NCI-H2107 treated with DMSO at 0.1 percent for 48 hours (cell line): ENCODE measurements at regions not wholly inside any gene's neighbourhood (a gene's known extent, or its start where the extent isn't known, plus 50 kb on each side); places are given as distances from the start of the nearest gene placed in this dataset.

ENCODE experiments used
- DNase-seq: peaks from one replicate; lab custom pipeline; 2025; ENCODE audit not compliant: unreplicated experiment; lab: John Stamatoyannopoulos, UW

DNA sequence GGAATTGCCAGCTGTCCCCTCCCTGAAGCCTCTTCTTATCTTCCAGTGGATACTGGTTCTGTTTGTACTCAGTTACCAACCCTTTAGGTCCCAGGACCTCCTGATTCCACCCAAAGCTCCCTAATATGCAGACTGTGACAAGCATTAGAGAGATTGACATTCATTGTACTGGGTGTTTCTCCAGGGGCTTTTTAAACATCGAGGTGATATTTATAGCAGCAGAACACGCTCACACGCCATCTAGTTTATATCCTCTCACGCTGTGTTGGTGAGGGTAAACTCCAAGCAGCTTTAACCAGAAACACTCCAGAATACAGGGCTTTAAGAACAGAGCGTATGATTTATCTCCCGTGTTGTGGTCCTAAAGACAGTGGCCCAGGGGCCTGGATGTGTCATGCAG, 238.4 kb downstream of the IRF8 start:
- no peak for DNase-seq

GRCh38 chr16:86138121-86139085, 239.4 kb downstream of the IRF8 start:
- DNase-seq, result no peak

DNA sequence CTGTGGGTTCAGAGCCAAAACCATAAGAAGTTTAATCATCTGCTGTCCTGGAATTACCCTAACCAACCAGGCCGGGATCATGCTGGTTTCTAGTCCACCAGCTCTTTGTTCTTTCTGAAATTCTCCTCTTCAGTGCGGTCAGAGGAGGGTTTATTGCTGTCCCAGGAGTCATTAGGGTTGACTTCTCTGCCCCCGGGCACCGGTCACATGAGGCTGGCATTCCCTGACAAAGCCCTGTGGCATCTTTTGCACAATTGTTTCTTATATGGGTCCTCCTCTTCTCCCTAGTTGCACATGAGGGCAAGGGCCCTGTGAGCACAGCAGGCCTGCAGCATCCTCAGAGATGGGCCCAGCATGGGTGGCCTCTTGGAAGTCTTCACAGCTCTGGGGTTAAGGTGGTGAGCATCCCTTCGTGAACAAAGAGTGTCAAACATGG, 243.9 kb downstream of the IRF8 start:
- DNase-seq, result no peak

DNA sequence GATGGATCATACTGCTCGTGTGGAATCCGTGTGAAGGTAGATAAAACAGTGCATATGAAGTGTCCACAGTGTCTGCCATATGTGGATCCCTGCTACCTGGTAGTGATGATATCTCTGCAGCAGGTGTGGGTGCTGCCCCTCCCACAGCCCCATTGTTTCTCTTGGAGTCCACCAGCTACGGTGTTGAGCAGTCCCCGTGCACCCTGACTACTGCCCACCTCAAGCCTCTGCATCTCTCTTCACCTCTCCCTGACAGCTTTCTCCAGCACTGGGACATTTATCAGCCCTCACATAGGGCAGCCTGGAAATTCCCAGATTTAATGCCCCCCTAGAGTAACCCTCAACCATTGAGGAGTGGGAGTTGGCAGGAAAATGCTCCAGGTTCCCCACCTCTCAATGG, 244.7 kb downstream of the IRF8 start:
- DNase-seq, result no peak

- no peak for DNase-seq
These were observed 246.7 kb downstream of the IRF8 start for GRCh38 chr16:86145669-86146068.

- DNase-seq, result no peak
These were observed 251.8 kb downstream of the IRF8 start for GRCh38 chr16:86150641-86151238.

GRCh38 chr16:86151239-86151851, 252.4 kb downstream of the IRF8 start:
- DNase-seq, result no peak

DNA sequence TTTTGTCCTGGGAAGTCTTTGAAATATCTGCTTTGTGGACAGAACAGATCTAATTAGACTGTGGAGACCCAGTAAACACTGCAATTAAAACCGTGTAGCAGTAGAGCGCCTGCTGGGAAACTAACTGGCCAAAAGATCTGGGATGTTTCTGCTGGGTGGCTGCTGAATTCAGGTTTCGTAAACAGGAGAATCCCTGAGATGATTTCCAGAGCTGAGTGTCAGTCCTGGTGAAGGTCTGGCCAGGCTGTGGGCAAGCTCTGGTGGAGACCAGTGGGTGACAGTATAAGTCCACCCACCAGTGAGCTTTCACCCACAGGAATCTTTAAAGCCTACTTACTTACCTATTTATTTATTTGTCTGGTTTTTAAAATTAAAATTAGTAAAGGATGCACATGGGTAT, 257.2 kb downstream of the IRF8 start:
- DNase-seq, result no peak

DNA sequence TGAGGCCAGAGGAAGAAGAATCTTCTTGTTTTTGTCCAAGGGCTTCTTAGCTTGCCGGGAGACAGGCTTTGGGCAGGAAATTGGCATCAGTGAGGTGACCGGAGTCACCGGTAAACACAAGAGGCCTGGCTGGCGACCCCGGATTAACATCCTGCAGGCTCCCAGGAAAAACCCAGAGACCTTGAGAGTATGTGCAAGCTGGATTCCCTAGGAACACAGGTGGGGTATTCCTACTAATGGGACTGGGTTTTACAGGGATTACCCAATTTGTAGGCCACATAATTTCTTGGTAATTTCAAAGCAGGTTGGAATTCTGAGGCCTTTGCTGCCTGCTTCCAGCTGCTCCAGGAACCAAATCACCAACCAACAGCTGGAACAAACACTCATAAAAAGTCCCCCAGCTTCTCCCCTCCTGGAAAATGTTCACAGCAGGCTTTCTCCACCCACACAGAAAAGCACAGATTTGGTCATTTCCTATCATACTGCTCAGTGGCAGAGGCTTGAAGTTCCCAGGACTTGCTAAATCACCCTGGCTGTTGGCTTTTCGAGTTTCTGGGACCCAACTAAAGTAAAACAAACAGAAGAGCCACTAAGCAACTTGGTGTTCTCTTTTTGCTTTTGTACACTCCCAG, 258.8 kb downstream of the IRF8 start:
- DNase-seq, result no peak

- no peak for DNase-seq
These were observed 259.9 kb downstream of the IRF8 start for GRCh38 chr16:86158688-86159360.

GRCh38 chr16:86165479-86165878, 266.5 kb downstream of the IRF8 start:
- no peak for DNase-seq

DNA sequence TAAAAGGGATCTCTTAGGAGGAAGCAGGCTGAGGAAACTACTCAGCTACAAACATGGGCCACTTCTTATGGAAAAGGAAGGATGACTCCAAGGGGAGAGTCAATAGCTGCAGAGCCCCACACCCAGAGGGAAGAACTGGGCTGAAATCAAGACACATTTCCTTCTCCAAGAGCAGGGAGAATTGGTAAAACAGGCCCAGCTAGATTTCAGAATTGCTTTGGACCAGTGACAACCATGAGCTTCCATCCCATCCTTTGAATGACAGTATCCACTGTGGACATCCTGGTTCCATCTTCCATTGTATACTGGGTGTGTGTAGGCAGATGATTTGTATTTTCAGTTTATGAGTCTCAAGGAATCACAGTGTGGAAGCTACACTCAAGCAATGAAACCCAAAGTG, 267.5 kb downstream of the IRF8 start:
- DNase-seq, result no peak

GRCh38 chr16:86167061-86167460, 268.1 kb downstream of the IRF8 start:
- DNase-seq, result no peak

DNA sequence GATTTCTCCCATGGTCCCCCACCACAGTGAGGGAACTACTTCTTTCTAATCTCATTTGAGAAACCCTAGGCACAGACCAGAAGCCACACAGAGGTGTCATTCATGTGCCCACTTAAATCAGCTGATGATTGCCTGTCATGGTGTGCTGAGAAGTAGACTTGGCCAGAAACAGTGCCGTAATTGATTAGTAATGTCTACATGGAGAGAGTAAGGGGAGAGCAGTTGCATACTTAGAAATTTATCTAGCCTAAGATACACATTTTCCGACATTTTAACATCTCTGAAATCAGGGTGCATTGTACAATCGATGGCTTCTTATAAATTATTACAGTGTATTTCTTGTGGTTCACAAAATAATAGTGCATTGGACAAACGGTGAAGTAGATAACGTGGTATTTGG, 271.8 kb downstream of the IRF8 start:
- DNase-seq, result no peak

DNA sequence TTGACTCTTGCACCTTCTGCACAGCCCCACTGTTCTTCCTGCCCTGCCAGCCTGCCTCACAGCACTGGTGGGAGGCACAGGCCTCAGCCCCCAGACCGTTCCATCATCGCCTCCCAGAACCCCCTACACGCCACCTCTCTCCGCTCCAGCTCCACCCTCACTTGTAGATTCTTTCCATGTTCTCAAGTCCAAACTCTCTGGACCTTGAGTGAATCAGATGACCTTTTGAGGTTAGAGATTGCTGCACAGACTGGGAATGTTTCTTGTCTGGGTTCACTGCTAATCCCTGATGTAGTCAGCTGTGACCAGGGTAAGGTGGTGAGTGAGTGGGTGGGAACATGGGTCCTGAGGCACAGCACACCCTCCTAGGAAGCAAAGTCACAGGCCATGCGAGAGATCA, 272.4 kb downstream of the IRF8 start:
- DNase-seq, result no peak

- DNase-seq, result no peak
These were observed 276.9 kb downstream of the IRF8 start for GRCh38 chr16:86175816-86176215.

DNA sequence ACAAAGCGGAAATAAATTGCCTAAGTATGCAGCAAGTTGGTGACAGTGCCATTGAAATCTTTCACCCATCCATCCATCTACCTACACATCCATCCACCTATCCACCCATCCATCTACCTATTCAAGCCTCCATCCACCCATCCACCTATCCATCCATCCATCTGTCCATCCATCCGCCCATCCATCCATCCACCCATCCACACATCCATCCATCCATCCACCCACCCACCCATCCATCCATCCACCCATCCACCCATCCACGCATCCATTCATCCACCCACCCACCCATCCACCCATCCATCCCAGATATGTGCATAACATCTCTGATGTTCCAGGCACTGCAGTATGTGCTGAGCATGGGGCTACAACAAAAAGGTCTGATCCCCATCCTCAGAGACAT, 277.5 kb downstream of the IRF8 start:
- DNase-seq, result no peak

DNA sequence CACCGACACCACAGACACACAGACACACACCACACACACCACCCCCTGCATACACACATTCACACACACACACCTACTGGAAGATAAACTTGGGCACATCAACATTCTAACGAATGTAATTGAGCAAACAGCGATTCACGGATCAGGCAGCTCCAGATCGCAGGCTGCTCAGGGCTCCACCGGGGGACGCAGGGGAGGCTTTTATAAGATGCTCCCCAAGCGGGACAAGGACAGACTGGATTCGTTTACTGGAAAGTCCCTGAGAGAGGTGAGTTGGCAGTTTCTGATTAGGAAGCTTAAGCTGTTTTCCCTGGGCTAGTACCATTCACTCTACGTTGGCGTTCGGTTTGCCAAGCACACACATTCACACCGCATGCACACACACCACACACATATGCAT, 281.3 kb downstream of the IRF8 start:
- no peak for DNase-seq

- no peak for DNase-seq
These were observed 281.8 kb downstream of the IRF8 start for GRCh38 chr16:86180780-86181179.

DNA sequence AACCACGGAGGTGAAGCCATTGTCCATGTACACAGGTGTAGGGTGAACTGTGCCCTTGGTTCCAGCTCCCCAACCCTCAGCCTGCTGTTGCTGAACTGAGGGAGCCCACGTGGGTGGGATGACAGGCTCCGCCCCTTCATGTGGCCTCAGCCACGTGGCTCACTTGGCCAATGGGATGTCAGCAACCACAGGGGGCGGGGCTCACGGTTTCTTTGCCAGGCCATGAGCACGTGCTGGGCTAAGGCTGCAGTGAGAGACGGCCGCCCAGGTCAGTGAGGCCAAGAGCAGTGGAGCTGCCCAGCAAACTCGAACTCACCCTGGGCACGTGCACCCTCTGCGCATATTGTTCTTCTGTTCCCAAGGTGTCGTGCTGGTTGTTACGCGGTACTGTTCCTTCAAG, 282.6 kb downstream of the IRF8 start:
- DNase-seq, result no peak

DNA sequence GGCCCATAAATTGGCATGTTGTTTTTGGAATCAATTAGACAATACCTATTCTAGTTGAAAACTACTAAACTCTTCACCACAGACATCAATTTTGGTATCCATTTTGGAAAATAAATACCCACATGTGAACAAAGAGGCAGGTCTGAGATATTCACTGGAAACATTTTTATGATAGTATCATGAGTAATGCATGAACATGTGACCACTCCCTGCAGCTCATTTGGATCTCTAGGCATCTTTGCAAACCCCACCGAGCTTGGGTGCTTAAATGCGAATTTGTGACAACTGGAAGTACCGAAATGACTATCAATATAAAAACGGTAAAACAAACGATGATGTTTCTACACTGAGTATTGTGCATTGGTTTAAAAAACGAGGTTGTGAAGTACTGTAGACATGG, 285.2 kb downstream of the IRF8 start:
- no peak for DNase-seq
